Testis (tissue), 2 donors: ENCODE measurements at regions not wholly inside any gene's neighbourhood (a gene's known extent, or its start where the extent isn't known, plus 50 kb on each side); places are given as distances from the start of the nearest gene placed in this dataset.
"Not testable (repeated sequence)": the region's sequence is repeated elsewhere in the genome, so short reads cannot be mapped to it uniquely, and the experiment has no call there.

Experiments
- DNase-seq: peaks from one replicate; pipeline ENCODE4 v3.0.0-alpha.2; 2019
- H3K27ac ChIP-seq, 2 donors: fragments of 200-600 bp; sonication (generic); one replicate each; pipeline ENCODE4 v1.5.1; 2019
- H3K27me3 ChIP-seq: fragments of 200-600 bp; sonication (generic); one replicate; pipeline ENCODE4 v1.5.1; 2019
- H3K36me3 ChIP-seq: fragments of 200-600 bp; sonication (generic); one replicate; pipeline ENCODE4 v1.5.1; 2017; ENCODE audit warnings: low read depth; ENCODE audit errors: missing control alignments
- H3K4me1 ChIP-seq: fragments of 200-600 bp; sonication (generic); one replicate; pipeline ENCODE4 v1.5.1; 2019
- H3K4me3 ChIP-seq, 2 donors: fragments of 200-600 bp; sonication (generic); one replicate each; pipeline ENCODE4 v1.5.1; 2017 to 2019
- H3K9me3 ChIP-seq: fragments of 200-600 bp; sonication (generic); one replicate; pipeline ENCODE4 v1.5.1; 2017
- CTCF ChIP-seq, 3 experiments: fragments of 450-650 bp in 2 of 3; fragments of 200-600 bp in 1 of 3; sonication (generic) in 1 of 3; IDR thresholded peaks; one replicate each; pipeline ENCODE4 v1.5.1; 2016 to 2019; ENCODE audit warnings: antibody characterized with exemption in 3 of 3, mild to moderate bottlenecking in 2 of 3, moderate library complexity in 1 of 3
- POLR2A ChIP-seq: fragments of 450-650 bp; IDR thresholded peaks from one replicate; pipeline ENCODE4 v1.6.1; 2017; ENCODE audit warnings: antibody characterized with exemption, mild to moderate bottlenecking, moderate library complexity
- WGBS, 2 donors: methylation state at CpG; one replicate each; pipeline ENCODE4 v1.1.5; 2018; 5-methylcytosine and 5-hydroxymethylcytosine counted together
- intact Hi-C: fragments of 100-400 bp; cut with DNase I; formaldehyde crosslinking; loops from one replicate; pipeline ENCODE4 v1.15.1; 2023; ENCODE audit warnings: low total_unique reads

GRCh38 chr11:23924226-23924625, 572.6 kb upstream of the LUZP2 start:
- Histone ChIP-seq H3K27ac (no peak overlapping the region), H3K27me3 (no peaks in the 10 kb centered on the region), H3K4me1 (no peaks in the 10 kb centered on the region), H3K4me3 (no peak overlapping the region), H3K9me3 (no peaks in the 10 kb centered on the region), H3K36me3 (no peaks in the 10 kb centered on the region)
- intact Hi-C loops = no loop called here
- 82 to 97% methylated on average over 1 of the region's 1 CpG for WGBS, 2 donors
- no peak for DNase-seq
- no peak for TF ChIP-seq POLR2A
- no peak for TF ChIP-seq CTCF (IDR thresholded peaks at IDR 0.05)

- Histone ChIP-seq H3K4me1 (no peaks in the 10 kb centered on the region), H3K36me3 (no peaks in the 10 kb centered on the region), H3K27me3 (no peaks in the 10 kb centered on the region), H3K27ac (no peak overlapping the region), H3K9me3 (no peaks in the 10 kb centered on the region), H3K4me3 (no peak overlapping the region)
- 78 to 80% methylated on average over 2 of the region's 2 CpGs for WGBS, 2 donors
- no peak for TF ChIP-seq POLR2A
- no peak for TF ChIP-seq CTCF (IDR thresholded peaks at IDR 0.05)
- intact Hi-C loops = no loop called here
- no peak for DNase-seq
Measured at GRCh38 chr11:23931443-23931842, 565.4 kb upstream of the LUZP2 start.

GRCh38 chr11:23932485-23932898, 564.4 kb upstream of the LUZP2 start:
- no peaks in the 10 kb centered on the region for H3K27me3 ChIP-seq
- DNase-seq = no peak
- TF ChIP-seq POLR2A (no peak), CTCF (IDR thresholded peaks at IDR 0.05) (no peak)
- no peaks in the 10 kb centered on the region for H3K36me3 ChIP-seq
- H3K4me1 ChIP-seq = no peaks in the 10 kb centered on the region
- no peaks in the 10 kb centered on the region for H3K9me3 ChIP-seq
- intact Hi-C loops = no loop called here
- no peak overlapping the region for H3K4me3 ChIP-seq
- H3K27ac ChIP-seq = no peak overlapping the region

GRCh38 chr11:23933721-23934120, 563.1 kb upstream of the LUZP2 start:
- Histone ChIP-seq H3K36me3 (no peaks in the 10 kb centered on the region), H3K4me1 (no peaks in the 10 kb centered on the region), H3K27ac (no peak overlapping the region), H3K9me3 (no peaks in the 10 kb centered on the region), H3K4me3 (no peak overlapping the region), H3K27me3 (no peaks in the 10 kb centered on the region)
- intact Hi-C loops = no loop called here
- TF ChIP-seq CTCF (IDR thresholded peaks at IDR 0.05) = no peak
- no peak for TF ChIP-seq POLR2A
- WGBS, 2 donors = 75 to 83% methylated on average over 9 of the region's 9 CpGs
- no peak for DNase-seq

- H3K36me3 ChIP-seq, H3K27ac ChIP-seq, H3K27me3 ChIP-seq, H3K9me3 ChIP-seq, DNase-seq, H3K4me1 ChIP-seq, intact Hi-C loops, H3K4me3 ChIP-seq: not testable (repeated sequence)
- WGBS, 2 donors = 92 to 97% methylated on average over 6 to 27 of the region's 27 CpGs
Measured at GRCh38 chr11:23934671-23935270, 562.1 kb upstream of the LUZP2 start.

- 85 to 90% methylated on average over 14 to 28 of the region's 31 CpGs for WGBS, 2 donors
- H3K4me1 ChIP-seq, H3K27me3 ChIP-seq, DNase-seq, intact Hi-C loops, H3K4me3 ChIP-seq, H3K36me3 ChIP-seq, H3K27ac ChIP-seq, H3K9me3 ChIP-seq: not testable (repeated sequence)
Measured at GRCh38 chr11:23942117-23942815, 554.6 kb upstream of the LUZP2 start.
